ENCODE measurements at regions not wholly inside any gene's neighbourhood (a gene's known extent, or its start where the extent isn't known, plus 50 kb on each side); places are given as distances from the start of the nearest gene placed in this dataset.

- Histone ChIP-seq H3K4me1 (no peaks in the 10 kb centered on the region), H3K36me3 (no peaks in the 10 kb centered on the region), H3K9me3 (no peaks in the 10 kb centered on the region), H3K4me3 (no peak overlapping the region), H3K27me3 (replicated peaks in 1 of 7) (no peaks in the 10 kb centered on the region), H3K27ac (no peak overlapping the region)
- 85 to 100% (median 97%) methylated on average over 1 of the region's 1 CpG for WGBS, 5 donors
- DNase-seq = no peak
- intact Hi-C loops (cut with DNase I; ENCODE audit: low total_unique reads) = no loop called here
- TF ChIP-seq POLR2AphosphoS5 (IDR thresholded peaks at IDR 0.05) = no peak
- no peak for TF ChIP-seq POLR2A (IDR thresholded peaks at IDR 0.05)
- TF ChIP-seq, protein P1, sequence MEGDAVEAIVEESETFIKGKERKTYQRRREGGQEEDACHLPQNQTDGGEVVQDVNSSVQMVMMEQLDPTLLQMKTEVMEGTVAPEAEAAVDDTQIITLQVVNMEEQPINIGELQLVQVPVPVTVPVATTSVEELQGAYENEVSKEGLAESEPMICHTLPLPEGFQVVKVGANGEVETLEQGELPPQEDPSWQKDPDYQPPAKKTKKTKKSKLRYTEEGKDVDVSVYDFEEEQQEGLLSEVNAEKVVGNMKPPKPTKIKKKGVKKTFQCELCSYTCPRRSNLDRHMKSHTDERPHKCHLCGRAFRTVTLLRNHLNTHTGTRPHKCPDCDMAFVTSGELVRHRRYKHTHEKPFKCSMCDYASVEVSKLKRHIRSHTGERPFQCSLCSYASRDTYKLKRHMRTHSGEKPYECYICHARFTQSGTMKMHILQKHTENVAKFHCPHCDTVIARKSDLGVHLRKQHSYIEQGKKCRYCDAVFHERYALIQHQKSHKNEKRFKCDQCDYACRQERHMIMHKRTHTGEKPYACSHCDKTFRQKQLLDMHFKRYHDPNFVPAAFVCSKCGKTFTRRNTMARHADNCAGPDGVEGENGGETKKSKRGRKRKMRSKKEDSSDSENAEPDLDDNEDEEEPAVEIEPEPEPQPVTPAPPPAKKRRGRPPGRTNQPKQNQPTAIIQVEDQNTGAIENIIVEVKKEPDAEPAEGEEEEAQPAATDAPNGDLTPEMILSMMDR (IDR thresholded peaks at IDR 0.05 in 8 of 11, conservative IDR thresholded peaks at IDR 0.05 in 3 of 11) = no peak
These were observed 116.2 kb downstream of the JRKL start for GRCh38 chr11:96506041-96506440.

GRCh38 chr11:96506953-96507354 lies 117.1 kb downstream of the JRKL start:
- 79 to 93% (median 87%) methylated on average over 7 to 8 of the region's 8 CpGs for WGBS, 5 donors
- no peaks in the 10 kb centered on the region for H3K36me3 ChIP-seq
- H3K4me3 ChIP-seq = no peak overlapping the region
- no peaks in the 10 kb centered on the region for H3K27me3 ChIP-seq (replicated peaks in 1 of 7)
- H3K27ac ChIP-seq = no peak overlapping the region
- TF ChIP-seq, protein P1 (IDR thresholded peaks at IDR 0.05 in 8 of 11, conservative IDR thresholded peaks at IDR 0.05 in 3 of 11) = no peak
- DNase-seq = no peak
- intact Hi-C loops (cut with DNase I; ENCODE audit: low total_unique reads) = no loop called here
- no peaks in the 10 kb centered on the region for H3K4me1 ChIP-seq
- H3K9me3 ChIP-seq = no peaks in the 10 kb centered on the region

DNA sequence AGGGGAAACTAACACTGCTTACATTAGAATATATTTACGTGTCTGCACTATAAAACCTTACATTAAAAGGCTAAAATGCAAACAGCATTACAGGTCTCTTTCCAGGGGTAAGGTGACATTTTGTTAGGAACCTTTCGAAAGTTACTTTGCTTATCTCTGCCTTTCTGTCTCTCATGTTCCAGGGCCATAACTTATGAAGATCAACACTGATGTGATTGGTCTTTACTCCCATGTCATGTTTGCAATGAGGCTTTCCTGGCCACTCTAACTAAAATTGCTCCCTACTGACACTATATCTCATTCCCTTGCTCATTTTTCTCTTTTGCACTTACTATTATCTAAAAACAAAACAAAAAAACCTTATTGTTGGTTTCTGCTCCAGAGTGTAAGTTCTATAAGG lies 119.0 kb downstream of the JRKL start:
- H3K4me3 ChIP-seq = no peak overlapping the region
- H3K36me3 ChIP-seq = no peaks in the 10 kb centered on the region
- H3K27ac ChIP-seq = no peak overlapping the region
- no peaks in the 10 kb centered on the region for H3K4me1 ChIP-seq
- intact Hi-C loops (cut with DNase I; ENCODE audit: low total_unique reads) = no loop called here
- 82 to 97% (median 87%) methylated on average over 2 of the region's 2 CpGs for WGBS, 5 donors
- no peaks in the 10 kb centered on the region for H3K27me3 ChIP-seq (replicated peaks in 1 of 7)
- no peak for DNase-seq
- TF ChIP-seq POLR2A (IDR thresholded peaks at IDR 0.05) = no peak
- TF ChIP-seq, protein P1 (IDR thresholded peaks at IDR 0.05 in 8 of 11, conservative IDR thresholded peaks at IDR 0.05 in 3 of 11) = no peak
- TF ChIP-seq POLR2AphosphoS5 (IDR thresholded peaks at IDR 0.05) = no peak
- no peaks in the 10 kb centered on the region for H3K9me3 ChIP-seq

GRCh38 chr11:96520939-96521338 lies 131.1 kb downstream of the JRKL start:
- Histone ChIP-seq H3K27ac (no peak overlapping the region), H3K27me3 (replicated peaks in 1 of 7) (peaks cover 0 to 7% (median 0%) of the 10 kb centered on the region in 7 donors), H3K4me1 (no peaks in the 10 kb centered on the region), H3K4me3 (no peak overlapping the region), H3K9me3 (peaks cover 0 to 19% (median 3%) of the 10 kb centered on the region in 8 donors), H3K36me3 (no peaks in the 10 kb centered on the region)
- intact Hi-C loops (cut with DNase I; ENCODE audit: low total_unique reads) = no loop called here
- no peak for DNase-seq
- TF ChIP-seq POLR2AphosphoS5 (IDR thresholded peaks at IDR 0.05) = no peak

- Histone ChIP-seq H3K9me3 (peaks cover 0 to 21% (median 6%) of the 10 kb centered on the region in 8 donors), H3K27me3 (replicated peaks in 1 of 7) (peaks cover 0 to 7% (median 0%) of the 10 kb centered on the region in 7 donors), H3K4me3 (no peak overlapping the region), H3K4me1 (no peaks in the 10 kb centered on the region), H3K27ac (no peak overlapping the region), H3K36me3 (no peaks in the 10 kb centered on the region)
- DNase-seq = no peak
- intact Hi-C loops (cut with DNase I; ENCODE audit: low total_unique reads) = no loop called here
- WGBS, 5 donors = 78 to 89% (median 82%) methylated on average over 2 of the region's 2 CpGs
- TF ChIP-seq, protein P1 (IDR thresholded peaks at IDR 0.05 in 8 of 11, conservative IDR thresholded peaks at IDR 0.05 in 3 of 11) = no peak
- TF ChIP-seq POLR2A (IDR thresholded peaks at IDR 0.05) (no peak), POLR2AphosphoS5 (IDR thresholded peaks at IDR 0.05) (no peak)
These were observed 133.8 kb downstream of the JRKL start for GRCh38 chr11:96523656-96524055.
